IPS-NIHi7 (cell line): ENCODE measurements at regions not wholly inside any gene's neighbourhood (a gene's known extent, or its start where the extent isn't known, plus 50 kb on each side); places are given as distances from the start of the nearest gene placed in this dataset.

Source experiments
- DNase-seq: peaks from one replicate; pipeline ENCODE4 v3.0.0; 2012; ENCODE audit warnings: mixed read lengths; ENCODE audit errors: extremely low spot score

- DNase-seq: no peak
Observed at GRCh38 chr2:67970542-67970941, 92.3 kb downstream of the C1D start.

DNA sequence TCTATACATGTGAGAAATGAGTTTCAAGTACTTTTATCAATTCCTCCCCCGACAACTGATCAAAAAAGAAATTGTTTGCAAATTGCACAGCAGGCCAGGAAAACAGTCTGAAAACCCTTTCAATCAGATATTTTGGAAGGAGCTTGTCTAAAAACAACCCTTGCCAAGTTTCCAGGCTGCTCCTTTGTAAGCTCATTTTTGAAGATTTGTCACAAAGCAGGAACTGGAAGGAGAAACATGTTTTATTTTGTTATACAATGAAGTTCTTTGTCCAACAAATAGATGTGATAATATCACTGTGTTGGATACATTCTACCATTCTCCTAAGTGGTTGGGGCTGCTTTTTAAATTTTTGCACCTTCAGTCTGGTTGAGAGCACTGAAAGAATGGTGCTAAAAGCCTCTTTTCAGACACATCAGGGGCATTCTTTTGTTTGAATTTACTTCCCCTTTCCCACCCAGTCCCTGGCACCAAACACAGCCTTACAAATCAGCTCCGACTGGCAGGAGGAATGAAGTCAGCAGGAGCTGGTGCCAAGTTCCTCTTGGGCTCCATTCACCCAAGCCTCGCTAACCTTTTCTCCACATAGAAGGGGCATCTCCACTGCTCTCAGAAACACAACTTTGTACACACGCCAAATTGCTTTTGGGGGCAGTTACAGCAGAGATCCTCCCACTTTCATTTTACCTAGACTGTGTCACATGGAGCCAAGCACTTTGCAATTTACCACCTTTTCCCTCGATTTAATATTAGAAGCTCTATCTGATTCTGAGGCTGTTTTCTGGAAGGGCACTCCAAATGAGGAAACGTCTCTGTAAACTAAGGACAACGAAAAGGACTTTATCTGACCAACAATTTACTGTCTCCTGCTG is 88.0 kb downstream of the C1D start:
- DNase-seq: no peak

DNA sequence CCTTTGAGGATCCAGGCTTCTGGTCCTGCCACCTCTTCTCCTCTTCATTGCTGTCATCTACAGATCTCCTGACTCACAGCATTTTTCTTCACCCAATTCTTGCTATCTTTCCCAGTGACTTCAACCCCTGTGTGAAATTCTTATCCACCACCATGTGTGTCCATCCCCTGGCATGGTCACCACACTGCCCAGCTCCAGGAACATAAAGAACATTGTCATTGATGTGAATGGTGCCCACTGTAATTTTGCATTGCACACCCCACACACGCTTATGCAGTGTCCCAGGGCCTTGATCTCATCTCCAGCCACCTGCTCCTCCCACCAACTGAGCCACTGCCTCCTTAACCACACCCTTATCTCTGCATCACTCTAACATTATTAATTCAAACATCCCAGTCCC is 85.3 kb downstream of the C1D start:
- no peak for DNase-seq

GRCh38 chr2:67982956-67983355 is 79.8 kb downstream of the C1D start:
- DNase-seq: no peak

GRCh38 chr2:67984600-67984999 is 78.2 kb downstream of the C1D start:
- no peak for DNase-seq

DNA sequence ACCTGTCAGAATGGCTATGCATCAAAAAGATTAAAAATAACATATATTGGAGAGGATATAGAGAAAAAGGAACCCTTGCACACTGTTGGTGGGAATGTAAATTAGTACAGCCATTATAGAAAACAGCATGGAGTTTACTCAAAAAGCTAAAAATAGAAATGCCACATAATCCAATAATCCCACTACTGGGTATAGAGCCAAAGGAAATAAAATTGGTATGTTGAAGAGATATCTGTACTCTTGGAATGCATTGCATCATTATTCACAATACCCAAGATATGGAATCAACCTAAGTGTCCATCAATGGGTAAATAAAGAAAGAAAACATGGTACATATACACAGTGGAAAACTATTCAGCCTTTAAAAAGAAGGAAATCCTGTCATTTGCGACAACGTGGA is 77.2 kb downstream of the C1D start:
- no peak for DNase-seq

- DNase-seq: no peak
Observed at GRCh38 chr2:67986258-67986657, 76.5 kb downstream of the C1D start.
